Glomerular endothelial cell (primary cell): ENCODE measurements at regions not wholly inside any gene's neighbourhood (a gene's known extent, or its start where the extent isn't known, plus 50 kb on each side); places are given as distances from the start of the nearest gene placed in this dataset.
"Not testable (repeated sequence)": the region's sequence is repeated elsewhere in the genome, so short reads cannot be mapped to it uniquely, and the experiment has no call there.

ENCODE experiments used
- DNase-seq: peaks from one replicate; pipeline ENCODE4 v3.0.0-alpha.2; 2011; ENCODE audit warnings: low read depth, low spot score; ENCODE audit errors: extremely low read depth

- DNase-seq: no peak
These were observed 831.6 kb downstream of the KCNA4 start for GRCh38 chr11:29184939-29185890.

GRCh38 chr11:29183301-29183700 lies 833.5 kb downstream of the KCNA4 start:
- DNase-seq: no peak

DNA sequence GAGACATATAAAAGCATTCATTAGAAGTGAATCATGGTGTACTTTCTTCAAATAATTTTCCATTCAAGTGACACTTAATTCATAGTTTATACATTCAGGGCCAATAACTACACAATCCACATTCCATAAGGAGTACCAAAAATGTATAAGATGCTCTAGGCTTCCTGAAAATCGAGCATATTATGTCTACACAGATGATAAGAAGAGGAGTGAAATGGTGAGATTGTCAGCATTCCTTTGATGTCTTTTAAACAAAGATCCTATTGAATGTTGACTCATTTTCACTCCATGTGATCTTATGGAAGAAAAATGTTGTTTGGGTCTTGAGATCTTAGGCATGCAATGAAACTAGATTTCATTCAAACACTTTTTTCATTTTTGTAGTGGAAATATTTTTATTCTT lies 843.2 kb downstream of the KCNA4 start:
- no peak for DNase-seq

DNA sequence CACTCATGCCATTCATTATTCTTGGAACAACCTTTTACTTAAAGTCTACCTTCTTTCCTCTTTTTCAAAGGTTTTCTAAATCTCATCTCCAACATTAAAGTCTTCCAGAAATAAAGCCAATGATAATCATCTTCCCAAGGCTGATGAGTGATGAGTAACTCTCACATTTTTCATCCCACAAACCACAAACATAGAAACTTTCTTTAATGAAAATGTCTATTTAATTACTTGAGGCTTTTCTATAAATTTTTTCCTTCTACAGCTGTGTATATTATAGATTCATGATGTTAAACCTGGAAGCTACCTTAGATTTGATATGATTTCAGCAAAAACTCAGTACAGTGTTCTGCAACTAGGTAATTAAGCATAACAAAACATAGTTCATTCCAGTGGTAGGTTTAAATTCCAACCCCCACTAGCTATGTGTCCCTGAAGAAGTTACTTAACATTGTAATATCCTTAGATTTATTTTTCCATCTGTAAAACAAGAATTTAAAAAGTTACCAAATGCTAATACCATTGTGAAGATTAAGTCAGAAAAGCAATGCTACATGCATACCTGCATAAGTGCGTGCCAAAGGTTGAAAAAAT lies 845.4 kb downstream of the KCNA4 start:
- no peak for DNase-seq

DNA sequence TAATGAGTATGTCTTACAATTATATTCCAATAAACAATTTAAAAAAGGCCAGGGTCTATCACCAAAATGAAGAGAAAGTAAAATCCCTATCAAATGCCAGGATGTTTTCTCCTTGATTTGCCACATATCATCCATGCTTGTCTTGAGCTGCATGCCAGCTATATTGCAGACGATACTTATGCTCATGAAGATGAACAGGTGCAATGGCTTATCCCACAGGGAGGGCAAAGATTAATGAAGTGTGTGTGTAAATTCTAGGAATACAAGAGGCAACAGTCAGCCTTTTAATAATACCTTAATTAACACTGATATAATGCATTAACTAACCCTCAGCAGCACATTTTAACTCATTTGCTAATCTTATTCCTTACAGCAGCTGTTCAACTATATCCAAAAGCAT lies 850.5 kb downstream of the KCNA4 start:
- DNase-seq: no peak

- DNase-seq: no peak
These were observed 853.6 kb downstream of the KCNA4 start for GRCh38 chr11:29163231-29163630.

GRCh38 chr11:29162491-29162890 lies 854.3 kb downstream of the KCNA4 start:
- DNase-seq: no peak

DNA sequence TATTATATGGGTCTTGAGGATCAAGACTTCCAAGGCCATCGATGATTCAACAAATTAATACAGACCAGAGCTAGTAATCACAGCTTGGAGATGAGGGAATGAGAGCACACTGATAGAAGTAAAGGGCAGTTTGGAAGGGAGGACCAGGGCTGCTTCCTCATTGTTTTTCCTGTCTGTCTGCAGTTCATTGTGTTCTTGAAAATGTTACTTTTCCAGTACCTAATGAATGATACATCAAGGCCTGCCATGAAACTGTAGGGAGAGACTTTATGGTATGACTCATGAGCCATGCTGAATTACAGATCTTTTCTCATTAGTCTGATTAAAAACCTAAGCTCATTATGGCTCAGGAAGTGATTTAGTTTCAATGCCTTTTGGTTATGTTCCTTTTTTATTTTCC lies 855.6 kb downstream of the KCNA4 start:
- no peak for DNase-seq

DNA sequence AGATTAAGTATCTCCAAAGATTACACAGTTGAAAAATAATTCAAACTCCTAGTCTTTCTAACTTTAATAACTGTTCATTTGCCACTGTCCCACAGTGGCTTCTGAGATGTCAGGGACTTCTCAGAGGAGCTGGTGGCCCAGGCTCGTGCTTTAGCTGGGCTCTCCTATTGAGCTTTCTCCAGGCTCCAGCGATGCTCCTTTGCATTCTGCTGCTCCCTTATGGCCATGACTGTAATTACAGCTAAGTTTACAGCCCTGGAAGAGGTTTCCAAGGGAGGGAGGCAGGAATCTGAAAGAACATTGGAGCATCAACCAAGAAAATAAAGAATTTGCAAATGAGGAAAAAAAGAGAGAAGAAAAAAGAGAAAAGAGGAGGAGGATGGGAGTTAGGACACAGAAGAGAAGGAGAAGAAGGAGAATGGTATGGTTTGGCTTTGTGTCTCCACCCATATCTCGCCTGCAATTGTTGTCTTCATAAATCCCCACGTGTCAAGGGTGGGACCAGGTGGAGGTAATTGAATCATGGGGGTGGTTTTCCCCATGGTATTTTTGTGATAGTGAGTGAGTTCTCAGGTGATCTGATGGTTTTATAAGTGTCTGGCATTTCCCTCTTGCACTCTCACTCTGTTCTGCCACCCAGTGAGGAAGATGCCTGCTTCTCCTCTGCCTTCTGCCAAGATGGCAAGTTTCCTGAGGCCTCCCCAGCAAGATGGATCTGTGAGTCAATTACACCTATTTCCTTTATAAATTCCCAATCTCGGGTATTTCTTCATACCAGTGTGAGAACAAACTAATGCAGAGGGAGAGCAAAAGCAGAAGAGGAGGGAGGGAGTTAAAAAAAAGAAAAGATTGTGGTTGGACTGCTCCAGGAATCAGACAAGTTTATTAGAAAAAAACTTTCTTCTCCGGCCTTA lies 857.0 kb downstream of the KCNA4 start:
- DNase-seq: peak; percentile 75

DNA sequence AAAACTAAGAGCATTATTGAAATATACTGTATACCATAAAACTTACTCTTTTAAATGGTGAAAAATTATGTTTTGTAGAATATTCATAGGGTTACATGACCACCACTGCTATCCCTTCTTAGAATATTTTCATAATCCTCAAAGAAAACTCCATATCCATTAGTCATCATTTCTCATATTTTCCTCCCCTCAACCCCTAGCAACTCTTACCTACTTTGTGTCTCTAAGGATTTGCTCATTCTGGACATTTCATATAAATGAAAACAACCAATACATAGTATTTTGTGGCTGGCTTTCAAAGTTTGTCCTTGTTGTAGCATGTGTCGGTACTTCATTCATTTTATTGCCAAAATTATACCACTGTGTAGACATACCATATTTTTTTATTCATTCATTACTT lies 863.8 kb downstream of the KCNA4 start:
- DNase-seq: no peak

GRCh38 chr11:29142573-29142972 lies 874.3 kb downstream of the KCNA4 start:
- not testable (repeated sequence) for DNase-seq

GRCh38 chr11:29135504-29135903 lies 881.3 kb downstream of the KCNA4 start:
- DNase-seq: no peak

DNA sequence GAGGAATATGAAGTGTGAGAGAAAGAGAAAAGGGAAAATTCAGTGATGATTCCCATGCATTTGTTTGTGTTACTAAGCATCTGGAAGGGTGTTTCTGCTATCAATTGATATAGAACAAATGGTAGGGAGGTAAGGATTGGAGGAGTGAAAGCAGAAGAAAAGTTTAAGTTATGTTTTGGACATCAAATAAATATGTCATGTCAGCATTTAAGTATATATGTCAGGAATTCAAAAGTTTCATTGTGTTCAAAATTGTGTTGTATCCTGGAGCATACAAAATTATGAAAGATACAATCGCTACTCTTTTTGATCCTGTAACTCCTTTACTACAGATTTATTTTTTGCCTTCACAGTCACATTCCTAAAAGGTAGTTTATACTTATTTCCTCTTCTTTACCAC lies 885.8 kb downstream of the KCNA4 start:
- DNase-seq: no peak

DNA sequence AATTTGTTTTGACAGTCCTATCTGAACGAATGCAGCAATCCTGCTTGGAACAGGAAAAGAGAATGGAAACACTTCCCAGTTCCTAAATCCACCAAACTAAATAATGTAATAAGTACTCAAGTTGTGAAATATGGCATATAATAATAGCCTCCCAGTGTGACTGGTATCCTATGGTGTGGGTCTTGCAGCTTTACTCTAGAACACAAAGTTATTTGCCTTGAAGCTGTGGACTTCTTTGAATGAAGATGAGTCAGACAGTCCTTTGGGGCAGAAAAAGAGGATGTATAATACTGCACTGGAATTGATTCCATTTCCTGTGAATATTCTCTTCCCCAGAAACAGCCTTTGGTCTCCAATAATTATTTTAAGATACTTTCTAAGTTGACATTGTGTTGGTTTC lies 887.0 kb downstream of the KCNA4 start:
- no peak for DNase-seq

DNA sequence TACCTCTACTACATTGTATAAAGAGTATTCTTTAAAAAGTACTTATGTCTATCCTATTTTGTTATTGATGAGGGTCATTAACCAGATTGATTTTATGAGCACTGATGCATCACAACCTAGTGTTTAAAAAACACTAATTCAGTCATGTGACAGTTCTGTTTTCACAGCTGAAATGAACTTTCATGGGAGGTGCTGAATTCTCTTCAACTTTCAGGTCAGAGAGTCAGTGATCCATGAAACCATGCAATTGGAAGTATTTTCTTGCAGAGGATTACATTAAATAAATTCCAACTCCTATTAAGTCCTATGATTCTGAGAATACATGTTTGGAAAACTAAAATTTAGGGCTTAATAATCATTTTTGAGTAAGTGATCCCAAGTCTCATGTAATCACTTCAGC lies 889.4 kb downstream of the KCNA4 start:
- DNase-seq: no peak

- no peak for DNase-seq
These were observed 891.2 kb downstream of the KCNA4 start for GRCh38 chr11:29125606-29126005.

DNA sequence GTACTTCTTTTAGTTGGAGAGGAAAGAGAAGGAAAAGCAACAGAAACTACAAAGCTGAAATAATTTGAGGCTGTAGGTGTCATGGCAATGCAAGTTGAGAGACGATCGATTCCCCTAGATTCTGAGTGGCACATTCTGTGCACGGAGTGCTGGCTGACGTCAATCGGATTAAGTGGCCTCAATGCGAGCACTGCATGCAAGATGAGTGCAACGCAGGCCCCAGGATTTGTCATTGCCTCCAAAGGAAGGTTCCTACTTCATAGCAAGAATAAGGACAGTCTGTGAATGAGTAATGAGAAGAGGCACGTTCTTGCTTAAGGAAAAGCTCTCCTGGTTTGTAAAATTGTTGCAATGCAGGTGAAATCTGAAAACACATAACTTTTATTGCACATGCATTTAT lies 892.4 kb downstream of the KCNA4 start:
- no peak for DNase-seq

DNA sequence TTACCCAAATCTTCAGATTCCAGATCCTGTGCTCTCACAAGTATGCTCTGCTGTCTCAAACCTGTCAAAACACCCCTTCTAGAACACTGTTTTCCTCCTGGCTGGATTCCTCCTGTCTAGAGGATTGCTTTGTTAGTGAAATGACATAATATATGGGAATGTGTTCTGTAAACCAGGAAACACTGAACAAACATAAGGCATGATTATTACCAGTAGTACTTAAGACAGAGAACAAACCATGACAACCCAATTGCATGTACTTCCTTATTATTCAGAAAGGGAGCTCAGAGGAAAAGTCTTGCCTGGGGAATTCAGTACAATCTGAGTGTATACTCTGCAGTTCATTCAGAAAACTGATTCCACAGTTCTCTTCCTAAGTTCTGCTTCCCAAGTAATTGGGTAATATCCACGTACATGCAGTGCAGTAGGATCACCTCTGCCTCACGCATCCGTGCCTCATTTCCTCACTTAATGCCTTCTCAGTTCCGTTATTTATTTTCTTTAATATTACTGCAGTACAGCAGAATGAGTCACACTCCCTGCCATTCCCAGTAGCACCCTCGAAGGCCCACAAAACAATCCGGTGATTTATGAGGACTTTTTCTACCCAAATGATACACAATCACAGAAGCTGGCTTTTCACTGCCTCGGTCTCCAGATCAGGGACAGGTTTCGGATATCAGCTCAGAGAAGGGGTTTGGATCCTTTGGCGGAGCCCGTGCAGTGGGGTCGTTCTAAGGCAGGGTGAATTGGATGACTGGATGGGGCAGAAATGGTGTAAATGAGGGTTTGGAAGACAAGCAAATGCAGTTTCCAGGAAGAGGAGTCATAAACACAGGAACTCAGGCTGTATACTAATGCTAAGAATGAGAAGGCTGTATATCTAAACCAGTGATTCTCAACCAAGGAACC lies 896.9 kb downstream of the KCNA4 start:
- peak; percentile 98 for DNase-seq

DNA sequence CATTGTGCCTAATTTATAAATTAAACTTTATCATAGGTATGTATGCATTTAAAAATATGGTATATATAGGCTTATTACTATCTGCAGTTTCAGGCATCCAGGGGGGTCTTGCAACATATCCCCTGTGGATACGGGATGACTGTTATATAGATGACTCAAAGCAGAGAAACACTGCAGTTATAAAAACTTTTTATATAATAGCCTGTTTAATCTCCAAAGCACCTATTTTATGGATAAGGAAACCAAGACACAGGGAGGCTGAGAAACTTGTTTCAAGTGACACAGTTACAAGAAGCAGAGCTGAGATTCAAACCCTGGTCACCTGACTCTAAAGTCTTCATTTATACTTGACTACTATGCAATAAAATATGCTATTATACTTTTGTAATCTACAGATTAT lies 897.7 kb downstream of the KCNA4 start:
- no peak for DNase-seq

DNA sequence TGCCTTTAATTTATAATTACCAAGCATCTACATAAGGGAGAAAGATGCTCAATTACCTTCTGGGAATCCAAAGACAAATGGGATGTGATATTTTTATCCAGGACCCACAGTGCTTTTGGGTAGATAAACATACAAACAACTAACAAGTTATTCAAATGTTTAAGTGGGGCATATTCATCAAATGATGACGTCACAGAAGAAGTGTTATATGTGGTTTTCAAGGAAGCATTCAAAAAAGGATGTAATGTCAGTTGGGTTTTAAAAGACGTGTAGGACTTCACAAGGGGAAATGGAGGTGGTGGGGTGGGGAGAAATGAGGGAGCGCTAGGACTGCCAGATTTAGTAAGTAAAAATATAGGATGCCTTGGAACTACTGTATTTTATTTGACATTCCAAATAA lies 915.9 kb downstream of the KCNA4 start:
- no peak for DNase-seq
